ENCODE measurements at regions not wholly inside any gene's neighbourhood (a gene's known extent, or its start where the extent isn't known, plus 50 kb on each side); places are given as distances from the start of the nearest gene placed in this dataset.

DNA sequence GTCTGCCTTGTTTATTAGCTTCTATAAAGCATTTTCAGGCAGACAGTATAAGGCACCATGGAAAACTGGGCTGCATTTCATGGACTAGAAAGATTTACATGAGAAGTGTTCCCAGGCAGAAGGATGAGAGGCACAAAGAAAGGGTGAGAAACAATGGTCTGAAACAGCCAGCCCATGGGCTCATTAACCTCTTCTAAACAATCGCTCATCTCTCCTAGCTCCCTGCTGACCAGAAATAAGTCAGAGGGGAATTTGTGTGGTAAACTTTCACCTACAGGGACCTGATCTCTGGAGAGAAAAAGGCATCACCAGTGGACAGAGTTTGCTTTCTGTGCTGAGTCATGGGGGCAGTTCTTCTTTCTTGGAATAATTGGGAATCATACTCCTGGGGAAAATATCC lies 51.8 kb upstream of the KIRREL3 start:
- no peak for TF ChIP-seq POLR2A (IDR thresholded peaks at IDR 0.05; ENCODE audit: low read depth, low read length)
- TF ChIP-seq POLR2AphosphoS5 (IDR thresholded peaks at IDR 0.05; ENCODE audit: low read depth, low read length), result no peak
- no peak for TF ChIP-seq TAF1 (IDR thresholded peaks at IDR 0.05; ENCODE audit: borderline replicate concordance, low read depth, low read length)
